Liver (tissue), 8 donors: ENCODE measurements at regions not wholly inside any gene's neighbourhood (a gene's known extent, or its start where the extent isn't known, plus 50 kb on each side); places are given as distances from the start of the nearest gene placed in this dataset.

ENCODE experiments used
- DNase-seq: peaks from one replicate; pipeline ENCODE4 v3.0.0-alpha.2; 2017; ENCODE audit warnings: low spot score
- H3K27ac ChIP-seq, 2 donors: one replicate each; pipeline ENCODE4 v1.7.0; 2013; ENCODE audit warnings: inconsistent platforms in 2 of 2, low read length in 2 of 2, control low read depth in 1 of 2, low read depth in 1 of 2, mild to moderate bottlenecking in 1 of 2
- H3K27me3 ChIP-seq, 4 donors: one replicate each; pipeline versions ENCODE4 v1.6.1 to v1.7.0; 2013; ENCODE audit warnings: low read length in 3 of 4, inconsistent platforms in 1 of 4, mild to moderate bottlenecking in 1 of 4, moderate library complexity in 1 of 4; ENCODE audit not compliant: control insufficient read depth in 4 of 4, insufficient read depth in 4 of 4
- H3K36me3 ChIP-seq, 4 donors: one replicate each; pipeline versions ENCODE4 v1.6.1 to v1.7.0; 2013; ENCODE audit warnings: low read length in 3 of 4, mild to moderate bottlenecking in 3 of 4, low read depth in 1 of 4, moderate library complexity in 1 of 4; ENCODE audit not compliant: control insufficient read depth in 4 of 4, insufficient read depth in 3 of 4
- H3K4me1 ChIP-seq, 4 donors: one replicate each; pipeline versions ENCODE4 v1.6.1 to v1.7.0; 2013; ENCODE audit warnings: low read length in 3 of 4, mild to moderate bottlenecking in 3 of 4, moderate library complexity in 1 of 4; ENCODE audit not compliant: control insufficient read depth in 4 of 4, insufficient read depth in 4 of 4
- H3K4me3 ChIP-seq, 3 donors: one replicate each; pipeline versions ENCODE4 v1.6.1 to v1.7.0; 2013; ENCODE audit warnings: low read length in 3 of 3, control low read depth in 1 of 3, low read depth in 1 of 3, mild to moderate bottlenecking in 1 of 3
- H3K9ac ChIP-seq, 2 donors: one replicate each; pipeline ENCODE4 v1.7.0; 2013; ENCODE audit warnings: low read length in 2 of 2, mild to moderate bottlenecking in 2 of 2, moderate library complexity in 2 of 2, control low read depth in 1 of 2, low read depth in 1 of 2
- H3K9me3 ChIP-seq, 4 donors: one replicate each; pipeline versions ENCODE4 v1.6.1 to v1.7.0; 2013; ENCODE audit warnings: low read length in 3 of 4; ENCODE audit not compliant: control insufficient read depth in 4 of 4
- ATF3 ChIP-seq: IDR thresholded peaks from 2 replicates; pipeline ENCODE4 v1.6.1; 2016; ENCODE audit warnings: antibody characterized with exemption
- EGR1 ChIP-seq, 2 donors: IDR thresholded peaks; 2 replicates each; pipeline ENCODE4 v1.6.1; 2016 to 2018; ENCODE audit warnings: antibody characterized with exemption in 2 of 2, low read depth in 2 of 2
- FOXA1 ChIP-seq: IDR thresholded peaks from 2 replicates; pipeline ENCODE4 v1.6.1; 2016; ENCODE audit warnings: antibody characterized with exemption
- FOXA2 ChIP-seq: IDR thresholded peaks from 2 replicates; pipeline ENCODE4 v1.6.1; 2016; ENCODE audit warnings: antibody characterized with exemption
- GABPA ChIP-seq, 2 donors: IDR thresholded peaks in 1 of 2; conservative IDR thresholded peaks in 1 of 2; 2 replicates each; pipeline ENCODE4 v1.6.1; 2016; ENCODE audit warnings: antibody characterized with exemption in 2 of 2, mild to moderate bottlenecking in 1 of 2, moderate library complexity in 1 of 2
- HNF4G ChIP-seq: IDR thresholded peaks from 2 replicates; pipeline ENCODE4 v1.6.1; 2016; ENCODE audit warnings: antibody characterized with exemption
- NR2F2 ChIP-seq: IDR thresholded peaks from 2 replicates; pipeline ENCODE4 v1.6.1; 2016; ENCODE audit warnings: antibody characterized with exemption
- RAD21 ChIP-seq, 2 donors: IDR thresholded peaks; 2 replicates each; pipeline ENCODE4 v1.6.1; 2016; ENCODE audit warnings: antibody characterized with exemption in 2 of 2, mild to moderate bottlenecking in 2 of 2
- RXRA ChIP-seq, 2 donors: IDR thresholded peaks; 2 replicates each; pipeline ENCODE4 v1.6.1; 2017 to 2018; ENCODE audit warnings: antibody characterized with exemption in 2 of 2, mild to moderate bottlenecking in 1 of 2
- TAF1 ChIP-seq: conservative IDR thresholded peaks from 2 replicates; pipeline ENCODE4 v1.6.1; 2016; ENCODE audit warnings: antibody characterized with exemption, mild to moderate bottlenecking
- YY1 ChIP-seq: IDR thresholded peaks from 2 replicates; pipeline ENCODE4 v1.6.1; 2016; ENCODE audit warnings: antibody characterized with exemption, mild to moderate bottlenecking
- ZBTB33 ChIP-seq: IDR thresholded peaks from 2 replicates; pipeline ENCODE4 v1.6.1; 2016; ENCODE audit warnings: antibody characterized with exemption
- WGBS: extraction: QIAGEN DNeasy Blood & Tissue Kit; methylation state at CpG from one replicate; pipeline ENCODE4 v1.1.7; 2013; 5-methylcytosine and 5-hydroxymethylcytosine counted together
- TF ChIP-seq, protein P1 (sequence below): IDR thresholded peaks from 2 replicates; pipeline ENCODE4 v1.6.1; 2016; ENCODE audit warnings: antibody characterized with exemption
- TF ChIP-seq, protein P2 (sequence below): IDR thresholded peaks from 2 replicates; pipeline ENCODE4 v1.6.1; 2016; ENCODE audit warnings: antibody characterized with exemption, mild to moderate bottlenecking
- TF ChIP-seq, protein P3 (sequence below): fragments of 150-350 bp; IDR thresholded peaks from 2 replicates; pipeline ENCODE4 v1.5.1; 2017; ENCODE audit warnings: improper control_type of control experiment, low read depth, low read length; ENCODE audit not compliant: missing input control
- donor health status: healthy.
- donor health status: healthy.
- donor health status: healthy.
- donor health status: healthy.
- donor health status: healthy.

GRCh38 chr4:138907174-138907573 is 108.4 kb upstream of the NOCT start:
- DNase-seq, result no peak
- 60% methylated on average over 5 of the region's 5 CpGs for WGBS
- H3K4me1 ChIP-seq, result peaks cover 0 to 5% (median 0%) of the 10 kb centered on the region in 4 donors

DNA sequence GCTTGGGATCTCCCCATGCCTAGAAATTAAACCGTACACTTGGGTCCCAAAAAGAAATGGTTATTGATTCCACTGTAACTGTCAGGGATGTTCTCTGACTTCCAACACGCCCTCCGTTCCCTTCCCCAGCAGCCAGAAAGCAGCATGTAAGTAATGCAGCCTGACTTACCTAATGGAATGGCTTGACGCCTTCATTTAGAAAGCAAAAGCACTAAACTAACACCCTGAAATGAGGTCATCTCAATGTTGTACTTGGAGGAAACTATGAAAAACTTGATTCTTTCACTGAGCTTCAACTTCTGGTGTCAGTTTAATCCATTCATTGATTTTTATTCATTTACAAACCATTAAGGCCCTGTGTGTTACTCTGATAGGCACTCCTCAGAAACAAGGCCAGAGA is 110.8 kb upstream of the NOCT start:
- Histone ChIP-seq H3K27me3 (no peaks in the 10 kb centered on the region), H3K27ac (no peak overlapping the region), H3K36me3 (no peaks in the 10 kb centered on the region), H3K9ac (no peak overlapping the region), H3K9me3 (no peaks in the 10 kb centered on the region), H3K4me3 (no peak overlapping the region), H3K4me1 (no peaks in the 10 kb centered on the region)
- WGBS, result 94% methylated on average over 4 of the region's 4 CpGs
- TF ChIP-seq, protein P1, sequence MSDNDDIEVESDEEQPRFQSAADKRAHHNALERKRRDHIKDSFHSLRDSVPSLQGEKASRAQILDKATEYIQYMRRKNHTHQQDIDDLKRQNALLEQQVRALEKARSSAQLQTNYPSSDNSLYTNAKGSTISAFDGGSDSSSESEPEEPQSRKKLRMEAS, result no peak
- no peak for DNase-seq

More at GRCh38 chr4:138907174-138907573, 108.4 kb upstream of the NOCT start:
- H3K9me3 ChIP-seq, result no peaks in the 10 kb centered on the region
- no peaks in the 10 kb centered on the region for H3K36me3 ChIP-seq
- no peak overlapping the region for H3K9ac ChIP-seq
- H3K4me3 ChIP-seq, result no peak overlapping the region
- no peak overlapping the region for H3K27ac ChIP-seq
- no peak for TF ChIP-seq FOXA2
- no peak for TF ChIP-seq NR2F2
- no peak for TF ChIP-seq ZBTB33
- TF ChIP-seq, protein P2, sequence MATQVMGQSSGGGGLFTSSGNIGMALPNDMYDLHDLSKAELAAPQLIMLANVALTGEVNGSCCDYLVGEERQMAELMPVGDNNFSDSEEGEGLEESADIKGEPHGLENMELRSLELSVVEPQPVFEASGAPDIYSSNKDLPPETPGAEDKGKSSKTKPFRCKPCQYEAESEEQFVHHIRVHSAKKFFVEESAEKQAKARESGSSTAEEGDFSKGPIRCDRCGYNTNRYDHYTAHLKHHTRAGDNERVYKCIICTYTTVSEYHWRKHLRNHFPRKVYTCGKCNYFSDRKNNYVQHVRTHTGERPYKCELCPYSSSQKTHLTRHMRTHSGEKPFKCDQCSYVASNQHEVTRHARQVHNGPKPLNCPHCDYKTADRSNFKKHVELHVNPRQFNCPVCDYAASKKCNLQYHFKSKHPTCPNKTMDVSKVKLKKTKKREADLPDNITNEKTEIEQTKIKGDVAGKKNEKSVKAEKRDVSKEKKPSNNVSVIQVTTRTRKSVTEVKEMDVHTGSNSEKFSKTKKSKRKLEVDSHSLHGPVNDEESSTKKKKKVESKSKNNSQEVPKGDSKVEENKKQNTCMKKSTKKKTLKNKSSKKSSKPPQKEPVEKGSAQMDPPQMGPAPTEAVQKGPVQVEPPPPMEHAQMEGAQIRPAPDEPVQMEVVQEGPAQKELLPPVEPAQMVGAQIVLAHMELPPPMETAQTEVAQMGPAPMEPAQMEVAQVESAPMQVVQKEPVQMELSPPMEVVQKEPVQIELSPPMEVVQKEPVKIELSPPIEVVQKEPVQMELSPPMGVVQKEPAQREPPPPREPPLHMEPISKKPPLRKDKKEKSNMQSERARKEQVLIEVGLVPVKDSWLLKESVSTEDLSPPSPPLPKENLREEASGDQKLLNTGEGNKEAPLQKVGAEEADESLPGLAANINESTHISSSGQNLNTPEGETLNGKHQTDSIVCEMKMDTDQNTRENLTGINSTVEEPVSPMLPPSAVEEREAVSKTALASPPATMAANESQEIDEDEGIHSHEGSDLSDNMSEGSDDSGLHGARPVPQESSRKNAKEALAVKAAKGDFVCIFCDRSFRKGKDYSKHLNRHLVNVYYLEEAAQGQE, result no peak
- TF ChIP-seq TAF1, result no peak
- TF ChIP-seq RXRA (IDR thresholded peaks at IDR 0.05), result no peak
- no peak for TF ChIP-seq GABPA (IDR thresholded peaks at IDR 0.05 in 1 of 2, conservative IDR thresholded peaks at IDR 0.05 in 1 of 2)
- no peaks in the 10 kb centered on the region for H3K27me3 ChIP-seq

DNA sequence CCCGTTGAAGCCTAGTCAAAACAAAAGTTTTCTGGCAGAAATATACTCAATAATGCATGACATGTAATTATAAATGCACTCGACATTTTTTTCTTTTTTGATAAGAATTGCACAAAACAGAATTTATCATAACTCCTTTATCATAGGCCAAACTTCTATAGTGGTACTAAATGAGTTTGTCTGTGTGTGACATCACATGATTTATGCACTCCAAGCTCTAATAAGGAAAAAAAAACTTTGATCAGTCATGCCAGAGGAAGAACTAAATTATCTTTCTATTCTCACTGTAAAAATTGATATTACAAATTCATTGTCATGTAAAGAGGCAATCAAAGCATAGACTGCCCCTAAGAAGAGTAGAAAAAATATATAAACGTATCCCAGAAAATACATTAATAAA is 112.4 kb upstream of the NOCT start:
- no peaks in the 10 kb centered on the region for H3K9me3 ChIP-seq
- 76% methylated on average over 3 of the region's 3 CpGs for WGBS
- no peak for TF ChIP-seq HNF4G
- TF ChIP-seq EGR1 (IDR thresholded peaks at IDR 0.05; ENCODE audit: low read depth in 2 of 2), result no peak
- no peak for TF ChIP-seq FOXA1
- TF ChIP-seq, protein P1, result no peak
- no peak for TF ChIP-seq YY1
- TF ChIP-seq GABPA (IDR thresholded peaks at IDR 0.05 in 1 of 2, conservative IDR thresholded peaks at IDR 0.05 in 1 of 2), result no peak
- TF ChIP-seq ATF3, result no peak
- no peak for TF ChIP-seq NR2F2
- TF ChIP-seq RAD21 (IDR thresholded peaks at IDR 0.05), result no peak
- TF ChIP-seq, protein P3, sequence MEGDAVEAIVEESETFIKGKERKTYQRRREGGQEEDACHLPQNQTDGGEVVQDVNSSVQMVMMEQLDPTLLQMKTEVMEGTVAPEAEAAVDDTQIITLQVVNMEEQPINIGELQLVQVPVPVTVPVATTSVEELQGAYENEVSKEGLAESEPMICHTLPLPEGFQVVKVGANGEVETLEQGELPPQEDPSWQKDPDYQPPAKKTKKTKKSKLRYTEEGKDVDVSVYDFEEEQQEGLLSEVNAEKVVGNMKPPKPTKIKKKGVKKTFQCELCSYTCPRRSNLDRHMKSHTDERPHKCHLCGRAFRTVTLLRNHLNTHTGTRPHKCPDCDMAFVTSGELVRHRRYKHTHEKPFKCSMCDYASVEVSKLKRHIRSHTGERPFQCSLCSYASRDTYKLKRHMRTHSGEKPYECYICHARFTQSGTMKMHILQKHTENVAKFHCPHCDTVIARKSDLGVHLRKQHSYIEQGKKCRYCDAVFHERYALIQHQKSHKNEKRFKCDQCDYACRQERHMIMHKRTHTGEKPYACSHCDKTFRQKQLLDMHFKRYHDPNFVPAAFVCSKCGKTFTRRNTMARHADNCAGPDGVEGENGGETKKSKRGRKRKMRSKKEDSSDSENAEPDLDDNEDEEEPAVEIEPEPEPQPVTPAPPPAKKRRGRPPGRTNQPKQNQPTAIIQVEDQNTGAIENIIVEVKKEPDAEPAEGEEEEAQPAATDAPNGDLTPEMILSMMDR, result no peak

More for the DNA sequence above, 112.4 kb upstream of the NOCT start:
- Histone ChIP-seq H3K36me3 (no peaks in the 10 kb centered on the region), H3K27ac (no peak overlapping the region), H3K4me1 (no peaks in the 10 kb centered on the region), H3K4me3 (no peak overlapping the region), H3K27me3 (no peaks in the 10 kb centered on the region), H3K9ac (no peak overlapping the region)
- no peak for DNase-seq
